Fibroblast of villous mesenchyme (primary cell): ENCODE measurements at regions not wholly inside any gene's neighbourhood (a gene's known extent, or its start where the extent isn't known, plus 50 kb on each side); places are given as distances from the start of the nearest gene placed in this dataset.

Experiments used
- DNase-seq: peaks from one replicate; pipeline ENCODE4 v3.0.0-alpha.2; 2010; ENCODE audit warnings: low read depth
- H3K4me3 ChIP-seq: 2 replicates; pipeline ENCODE4 v1.5.1; 2011; ENCODE audit warnings: low read depth, mild to moderate bottlenecking, low read length
- TF ChIP-seq, protein P1 (sequence below): IDR thresholded peaks from 2 replicates; pipeline ENCODE4 v1.5.1; 2012; ENCODE audit warnings: low read depth, mild to moderate bottlenecking, low read length; ENCODE audit not compliant: insufficient read depth

DNA sequence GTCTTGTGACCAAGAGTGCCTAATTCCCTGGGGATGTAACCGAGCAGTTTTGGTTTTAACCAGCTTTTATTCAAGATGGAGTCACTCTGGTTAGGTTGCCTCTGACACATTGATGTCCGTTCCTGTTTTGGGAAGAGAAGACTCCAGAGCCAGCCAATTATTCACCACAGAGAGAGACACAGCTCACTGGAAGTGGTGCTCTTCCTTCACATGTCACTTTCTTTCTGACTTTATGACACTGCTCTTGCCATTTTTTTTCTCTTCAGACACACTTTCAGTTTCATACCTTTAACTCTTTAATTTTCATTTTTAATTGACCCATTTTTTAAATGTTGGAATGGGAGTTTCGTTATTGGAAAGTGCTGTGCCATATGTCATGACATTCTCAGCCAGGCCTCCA is 418.4 kb upstream of the FSTL5 start:
- TF ChIP-seq, protein P1, sequence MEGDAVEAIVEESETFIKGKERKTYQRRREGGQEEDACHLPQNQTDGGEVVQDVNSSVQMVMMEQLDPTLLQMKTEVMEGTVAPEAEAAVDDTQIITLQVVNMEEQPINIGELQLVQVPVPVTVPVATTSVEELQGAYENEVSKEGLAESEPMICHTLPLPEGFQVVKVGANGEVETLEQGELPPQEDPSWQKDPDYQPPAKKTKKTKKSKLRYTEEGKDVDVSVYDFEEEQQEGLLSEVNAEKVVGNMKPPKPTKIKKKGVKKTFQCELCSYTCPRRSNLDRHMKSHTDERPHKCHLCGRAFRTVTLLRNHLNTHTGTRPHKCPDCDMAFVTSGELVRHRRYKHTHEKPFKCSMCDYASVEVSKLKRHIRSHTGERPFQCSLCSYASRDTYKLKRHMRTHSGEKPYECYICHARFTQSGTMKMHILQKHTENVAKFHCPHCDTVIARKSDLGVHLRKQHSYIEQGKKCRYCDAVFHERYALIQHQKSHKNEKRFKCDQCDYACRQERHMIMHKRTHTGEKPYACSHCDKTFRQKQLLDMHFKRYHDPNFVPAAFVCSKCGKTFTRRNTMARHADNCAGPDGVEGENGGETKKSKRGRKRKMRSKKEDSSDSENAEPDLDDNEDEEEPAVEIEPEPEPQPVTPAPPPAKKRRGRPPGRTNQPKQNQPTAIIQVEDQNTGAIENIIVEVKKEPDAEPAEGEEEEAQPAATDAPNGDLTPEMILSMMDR = no peak
- DNase-seq = no peak
- H3K4me3 ChIP-seq = no peak overlapping the region

- no peak overlapping the region for H3K4me3 ChIP-seq
- no peak for DNase-seq
- TF ChIP-seq, protein P1 = no peak
Measured at GRCh38 chr4:162565730-162566129, 401.9 kb upstream of the FSTL5 start.

DNA sequence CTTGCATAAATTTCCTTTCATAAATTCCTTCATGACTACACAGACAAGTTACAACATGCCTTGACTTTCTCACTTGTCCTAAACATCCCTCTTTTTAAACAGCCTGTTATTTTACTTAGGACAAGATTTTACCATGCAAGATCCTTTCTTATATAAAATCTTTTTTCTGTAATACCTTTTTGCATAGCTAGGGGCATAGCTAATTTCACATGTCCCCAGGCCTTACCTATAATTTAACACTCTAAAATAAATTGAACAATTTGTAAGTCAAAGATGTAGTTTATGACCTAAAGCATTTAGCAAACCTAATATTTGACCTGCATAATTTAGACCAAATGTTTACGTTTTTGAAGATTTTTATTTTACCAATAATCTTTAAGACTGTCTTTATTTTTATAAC is 396.3 kb upstream of the FSTL5 start:
- H3K4me3 ChIP-seq = no peak overlapping the region
- TF ChIP-seq, protein P1 = no peak
- DNase-seq = no peak

GRCh38 chr4:162557516-162558106 is 393.8 kb upstream of the FSTL5 start:
- H3K4me3 ChIP-seq = no peak overlapping the region
- TF ChIP-seq, protein P1 = no peak
- DNase-seq = no peak

- no peak overlapping the region for H3K4me3 ChIP-seq
- TF ChIP-seq, protein P1 = no peak
- no peak for DNase-seq
Measured at GRCh38 chr4:162535121-162535520, 371.3 kb upstream of the FSTL5 start.

GRCh38 chr4:162523171-162523570 is 359.4 kb upstream of the FSTL5 start:
- DNase-seq = no peak
- TF ChIP-seq, protein P1 = no peak
- H3K4me3 ChIP-seq = no peak overlapping the region

- DNase-seq = no peak
- H3K4me3 ChIP-seq = no peak overlapping the region
- TF ChIP-seq, protein P1 = no peak
Measured at GRCh38 chr4:162522724-162523123, 358.9 kb upstream of the FSTL5 start.
